ENCODE measurements at regions not wholly inside any gene's neighbourhood (a gene's known extent, or its start where the extent isn't known, plus 50 kb on each side); places are given as distances from the start of the nearest gene placed in this dataset.

DNA sequence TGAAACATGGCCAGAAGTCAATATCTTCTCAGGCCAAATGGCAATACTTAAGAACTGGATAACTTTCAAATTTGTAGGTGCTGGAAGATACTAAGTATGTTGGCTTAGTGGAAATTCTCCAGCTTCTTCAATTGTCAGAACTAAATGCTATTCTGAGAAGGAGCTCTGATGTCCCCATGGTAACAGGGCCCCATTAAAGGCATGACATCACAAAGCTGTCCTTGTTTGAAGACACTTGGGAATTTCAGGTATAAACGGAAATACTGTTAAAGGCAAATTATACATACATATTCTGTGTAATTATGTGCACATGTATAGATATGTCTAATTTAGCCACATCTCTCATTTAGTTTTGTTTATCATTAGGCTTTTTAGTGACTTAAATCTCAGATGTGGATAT is 210.0 kb upstream of the SEL1L start:
- DNase-seq (ENCODE audit: low read depth, low spot score), result no peak
- H3K27ac ChIP-seq, result no peak overlapping the region
- H3K9ac ChIP-seq (ENCODE audit: insufficient read length), result no peak overlapping the region
- no peak overlapping the region for H3K4me3 ChIP-seq
- no peaks in the 10 kb centered on the region for H3K36me3 ChIP-seq (ENCODE audit: insufficient read depth, low read length)
- no peaks in the 10 kb centered on the region for H3K9me3 ChIP-seq (ENCODE audit: low read depth, low read length)
- TF ChIP-seq POLR2AphosphoS5 (IDR thresholded peaks at IDR 0.05; ENCODE audit: borderline replicate concordance, low read depth, low read length), result no peak
- no peak for TF ChIP-seq FOXP2 (optimal IDR thresholded peaks at IDR 0.05; ENCODE audit: control extremely low read depth, extremely low read length, insufficient read depth)
- no peak for TF ChIP-seq EZH2 (IDR thresholded peaks at IDR 0.05)

- TF ChIP-seq POLR2AphosphoS5 (IDR thresholded peaks at IDR 0.05; ENCODE audit: borderline replicate concordance, low read depth, low read length) (no peak), FOXP2 (optimal IDR thresholded peaks at IDR 0.05; ENCODE audit: control extremely low read depth, extremely low read length, insufficient read depth) (no peak), EZH2 (IDR thresholded peaks at IDR 0.05) (no peak)
- Histone ChIP-seq H3K9me3 (ENCODE audit: low read depth, low read length) (no peaks in the 10 kb centered on the region), H3K36me3 (ENCODE audit: insufficient read depth, low read length) (no peaks in the 10 kb centered on the region), H3K27ac (no peak overlapping the region), H3K4me3 (no peak overlapping the region), H3K9ac (ENCODE audit: insufficient read length) (no peak overlapping the region)
- DNase-seq (ENCODE audit: low read depth, low spot score), result no peak
Measured at GRCh38 chr14:81751198-81751597, 217.5 kb upstream of the SEL1L start.

GRCh38 chr14:81759541-81759940 is 225.9 kb upstream of the SEL1L start:
- no peak overlapping the region for H3K4me3 ChIP-seq

DNA sequence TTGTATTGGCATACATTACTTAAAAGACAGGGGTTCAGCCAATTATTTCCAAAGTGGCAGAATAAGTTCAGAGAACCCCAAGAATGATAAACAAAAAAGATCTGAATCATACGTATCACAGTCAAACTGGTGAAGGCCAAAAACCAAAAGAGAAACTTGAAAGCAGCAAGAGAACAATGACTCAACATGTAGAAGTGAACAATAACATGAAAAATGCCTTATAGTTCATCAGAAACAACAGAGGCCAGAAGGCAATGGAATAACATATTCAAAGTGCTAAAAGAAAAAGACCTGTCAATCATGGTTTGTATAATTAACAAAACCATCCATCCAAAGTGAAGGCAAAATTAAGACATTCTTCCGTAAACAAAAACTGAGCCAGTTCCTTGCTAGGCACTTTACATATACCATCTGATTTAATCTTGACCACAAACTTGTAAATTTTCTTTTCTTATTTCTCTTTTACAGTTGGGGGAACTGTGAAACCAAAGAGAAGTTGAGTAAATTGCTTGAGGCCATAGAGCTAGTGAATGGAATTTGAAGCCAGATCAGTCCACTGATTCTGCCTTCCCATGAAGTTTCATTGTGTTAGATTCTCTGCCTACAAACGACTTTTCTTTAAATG is 232.1 kb upstream of the SEL1L start:
- no peak for DNase-seq (ENCODE audit: low read depth, low spot score)
- Histone ChIP-seq H3K4me3 (no peak overlapping the region), H3K9ac (ENCODE audit: insufficient read length) (no peak overlapping the region), H3K9me3 (ENCODE audit: low read depth, low read length) (no peaks in the 10 kb centered on the region), H3K36me3 (ENCODE audit: insufficient read depth, low read length) (no peaks in the 10 kb centered on the region), H3K27ac (no peak overlapping the region)
- TF ChIP-seq POLR2AphosphoS5 (IDR thresholded peaks at IDR 0.05; ENCODE audit: borderline replicate concordance, low read depth, low read length) (no peak), EZH2 (IDR thresholded peaks at IDR 0.05) (no peak), FOXP2 (optimal IDR thresholded peaks at IDR 0.05; ENCODE audit: control extremely low read depth, extremely low read length, insufficient read depth) (no peak)

More at GRCh38 chr14:81759541-81759940, 225.9 kb upstream of the SEL1L start:
- Histone ChIP-seq H3K27ac (no peak overlapping the region), H3K36me3 (ENCODE audit: insufficient read depth, low read length) (no peaks in the 10 kb centered on the region), H3K9ac (ENCODE audit: insufficient read length) (no peak overlapping the region), H3K9me3 (ENCODE audit: low read depth, low read length) (no peaks in the 10 kb centered on the region)
- TF ChIP-seq FOXP2 (optimal IDR thresholded peaks at IDR 0.05; ENCODE audit: control extremely low read depth, extremely low read length, insufficient read depth), result no peak
- TF ChIP-seq EZH2 (IDR thresholded peaks at IDR 0.05), result no peak
- TF ChIP-seq POLR2AphosphoS5 (IDR thresholded peaks at IDR 0.05; ENCODE audit: borderline replicate concordance, low read depth, low read length), result no peak
- no peak for DNase-seq (ENCODE audit: low read depth, low spot score)

DNA sequence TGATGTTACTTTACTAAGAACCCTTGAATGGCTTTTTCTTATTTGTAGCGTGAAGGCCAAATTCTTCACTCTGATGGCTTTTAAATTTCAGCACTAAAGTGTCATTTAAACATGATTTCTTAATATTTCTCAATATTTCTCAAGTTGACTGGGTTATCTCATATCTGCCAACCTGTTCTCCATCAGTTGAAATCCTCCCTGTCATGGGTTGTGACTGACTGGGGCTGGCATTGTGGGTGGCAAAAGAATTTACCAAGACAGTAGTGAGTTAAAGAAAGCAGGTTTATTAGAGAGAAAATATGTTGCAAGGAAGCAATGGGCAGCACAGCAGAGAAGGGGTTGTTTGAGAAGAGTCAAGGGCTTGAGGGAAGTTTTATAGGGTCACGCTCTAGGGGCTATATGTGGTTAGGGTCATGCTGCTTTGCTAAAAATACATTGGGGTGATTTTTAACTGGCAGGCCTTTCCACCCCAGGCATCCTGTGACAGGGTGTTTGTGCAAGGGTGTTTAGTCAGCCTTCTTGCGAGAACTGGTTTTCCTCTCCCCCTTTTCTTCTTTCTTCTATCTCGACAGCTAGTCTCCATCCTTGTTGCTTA is 232.8 kb upstream of the SEL1L start:
- DNase-seq (ENCODE audit: low read depth, low spot score), result no peak
- Histone ChIP-seq H3K9me3 (ENCODE audit: low read depth, low read length) (no peaks in the 10 kb centered on the region), H3K9ac (ENCODE audit: insufficient read length) (no peak overlapping the region), H3K4me3 (no peak overlapping the region), H3K36me3 (ENCODE audit: insufficient read depth, low read length) (no peaks in the 10 kb centered on the region), H3K27ac (no peak overlapping the region)
- TF ChIP-seq FOXP2 (optimal IDR thresholded peaks at IDR 0.05; ENCODE audit: control extremely low read depth, extremely low read length, insufficient read depth), result no peak
- TF ChIP-seq POLR2AphosphoS5 (IDR thresholded peaks at IDR 0.05; ENCODE audit: borderline replicate concordance, low read depth, low read length), result no peak
- no peak for TF ChIP-seq EZH2 (IDR thresholded peaks at IDR 0.05)

DNA sequence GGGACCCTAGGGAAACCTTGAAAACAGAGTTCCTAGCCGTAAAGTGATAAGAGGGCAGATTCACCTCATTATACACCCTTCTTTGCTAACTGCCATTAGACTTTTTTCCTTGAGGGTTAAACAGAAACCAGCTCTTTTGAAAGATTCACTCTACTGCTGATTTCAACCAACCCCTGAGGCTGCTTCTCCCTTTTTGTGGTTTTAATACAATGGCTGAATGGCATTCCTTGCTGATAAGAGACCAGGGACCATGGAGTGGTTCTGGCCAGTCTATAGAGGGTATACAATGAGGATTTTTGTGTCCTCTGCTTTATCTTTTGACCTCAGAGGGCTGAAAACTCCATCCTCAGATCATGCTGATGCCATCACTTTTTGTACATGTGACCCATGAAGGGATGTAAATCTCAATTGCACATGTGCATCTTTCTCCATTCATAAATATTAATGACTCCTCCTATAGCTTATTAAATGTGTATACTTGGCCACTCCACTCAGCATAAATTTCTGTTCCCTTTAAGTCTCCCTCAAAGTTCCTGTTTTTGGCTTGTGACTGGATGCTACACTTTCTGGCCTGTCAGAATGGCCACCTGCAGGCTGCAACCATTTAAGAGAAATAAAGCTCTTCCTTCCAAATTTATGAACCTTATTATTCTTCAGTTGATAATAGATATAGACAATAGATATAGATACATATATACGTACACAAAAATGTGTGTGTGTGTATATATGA is 233.8 kb upstream of the SEL1L start:
- Histone ChIP-seq H3K4me3 (no peak overlapping the region), H3K9me3 (ENCODE audit: low read depth, low read length) (no peaks in the 10 kb centered on the region), H3K36me3 (ENCODE audit: insufficient read depth, low read length) (no peaks in the 10 kb centered on the region), H3K27ac (no peak overlapping the region), H3K9ac (ENCODE audit: insufficient read length) (no peak overlapping the region)
- DNase-seq (ENCODE audit: low read depth, low spot score), result no peak
- TF ChIP-seq FOXP2 (optimal IDR thresholded peaks at IDR 0.05; ENCODE audit: control extremely low read depth, extremely low read length, insufficient read depth) (no peak), EZH2 (IDR thresholded peaks at IDR 0.05) (no peak), POLR2AphosphoS5 (IDR thresholded peaks at IDR 0.05; ENCODE audit: borderline replicate concordance, low read depth, low read length) (no peak)

GRCh38 chr14:81771651-81772275 is 238.1 kb upstream of the SEL1L start:
- DNase-seq (ENCODE audit: low read depth, low spot score), result no peak
- no peaks in the 10 kb centered on the region for H3K36me3 ChIP-seq (ENCODE audit: insufficient read depth, low read length)
- no peak overlapping the region for H3K27ac ChIP-seq
- no peak overlapping the region for H3K4me3 ChIP-seq
- TF ChIP-seq FOXP2 (optimal IDR thresholded peaks at IDR 0.05; ENCODE audit: control extremely low read depth, extremely low read length, insufficient read depth), result no peak
- no peak for TF ChIP-seq POLR2AphosphoS5 (IDR thresholded peaks at IDR 0.05; ENCODE audit: borderline replicate concordance, low read depth, low read length)
- no peak for TF ChIP-seq EZH2 (IDR thresholded peaks at IDR 0.05)
- no peak overlapping the region for H3K9ac ChIP-seq (ENCODE audit: insufficient read length)
- no peaks in the 10 kb centered on the region for H3K9me3 ChIP-seq (ENCODE audit: low read depth, low read length)

DNA sequence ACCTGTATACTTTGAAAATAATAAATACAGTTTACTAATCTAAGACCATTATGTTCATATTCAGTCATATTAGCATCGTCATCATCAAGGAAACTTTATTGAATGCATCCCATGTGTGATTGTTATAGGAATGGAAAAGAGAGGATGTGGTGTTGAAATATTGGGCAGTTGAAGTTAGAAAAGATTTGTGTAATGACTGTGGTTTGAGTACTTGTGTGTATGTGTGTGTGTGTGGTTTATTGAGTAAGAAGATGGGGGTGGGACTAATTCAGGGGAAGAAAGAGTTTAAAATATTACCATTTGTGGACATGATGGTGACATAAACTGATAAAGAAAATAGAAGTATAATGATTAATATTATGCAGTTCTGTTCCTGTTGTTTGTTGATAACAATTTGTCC is 238.7 kb upstream of the SEL1L start:
- no peak for TF ChIP-seq EZH2 (IDR thresholded peaks at IDR 0.05)
- TF ChIP-seq POLR2AphosphoS5 (IDR thresholded peaks at IDR 0.05; ENCODE audit: borderline replicate concordance, low read depth, low read length), result no peak
- TF ChIP-seq FOXP2 (optimal IDR thresholded peaks at IDR 0.05; ENCODE audit: control extremely low read depth, extremely low read length, insufficient read depth), result no peak
- H3K36me3 ChIP-seq (ENCODE audit: insufficient read depth, low read length), result no peaks in the 10 kb centered on the region
- H3K27ac ChIP-seq, result no peak overlapping the region
- no peaks in the 10 kb centered on the region for H3K9me3 ChIP-seq (ENCODE audit: low read depth, low read length)
- no peak overlapping the region for H3K4me3 ChIP-seq
- no peak overlapping the region for H3K9ac ChIP-seq (ENCODE audit: insufficient read length)
- no peak for DNase-seq (ENCODE audit: low read depth, low spot score)
